ENCODE measurements at regions not wholly inside any gene's neighbourhood (a gene's known extent, or its start where the extent isn't known, plus 50 kb on each side); places are given as distances from the start of the nearest gene placed in this dataset.

DNA sequence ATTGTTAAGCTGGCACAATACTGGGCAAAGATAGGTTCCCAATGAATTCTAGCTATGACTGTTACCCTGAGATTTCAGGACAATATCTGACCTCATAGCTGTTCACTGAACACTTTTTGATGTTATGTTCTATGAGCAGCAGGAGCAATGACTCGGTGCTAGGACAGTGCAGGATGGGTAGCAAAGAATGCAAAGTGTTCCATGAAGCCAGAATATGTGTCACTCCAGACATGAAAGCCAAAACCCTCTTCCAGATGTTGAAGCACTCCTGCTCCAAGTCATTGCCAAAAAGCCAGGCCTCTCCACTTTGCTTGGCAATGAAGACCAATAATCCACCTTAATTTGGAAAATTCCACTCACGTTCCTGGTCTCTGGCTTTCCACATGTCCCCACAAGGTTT, 300.9 kb upstream of the CPEB2 start:
- TF ChIP-seq EZH2 (IDR thresholded peaks at IDR 0.05; ENCODE audit: low read depth) = no peak
- TF ChIP-seq, protein P1, sequence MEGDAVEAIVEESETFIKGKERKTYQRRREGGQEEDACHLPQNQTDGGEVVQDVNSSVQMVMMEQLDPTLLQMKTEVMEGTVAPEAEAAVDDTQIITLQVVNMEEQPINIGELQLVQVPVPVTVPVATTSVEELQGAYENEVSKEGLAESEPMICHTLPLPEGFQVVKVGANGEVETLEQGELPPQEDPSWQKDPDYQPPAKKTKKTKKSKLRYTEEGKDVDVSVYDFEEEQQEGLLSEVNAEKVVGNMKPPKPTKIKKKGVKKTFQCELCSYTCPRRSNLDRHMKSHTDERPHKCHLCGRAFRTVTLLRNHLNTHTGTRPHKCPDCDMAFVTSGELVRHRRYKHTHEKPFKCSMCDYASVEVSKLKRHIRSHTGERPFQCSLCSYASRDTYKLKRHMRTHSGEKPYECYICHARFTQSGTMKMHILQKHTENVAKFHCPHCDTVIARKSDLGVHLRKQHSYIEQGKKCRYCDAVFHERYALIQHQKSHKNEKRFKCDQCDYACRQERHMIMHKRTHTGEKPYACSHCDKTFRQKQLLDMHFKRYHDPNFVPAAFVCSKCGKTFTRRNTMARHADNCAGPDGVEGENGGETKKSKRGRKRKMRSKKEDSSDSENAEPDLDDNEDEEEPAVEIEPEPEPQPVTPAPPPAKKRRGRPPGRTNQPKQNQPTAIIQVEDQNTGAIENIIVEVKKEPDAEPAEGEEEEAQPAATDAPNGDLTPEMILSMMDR (conservative IDR thresholded peaks at IDR 0.05) = no peak
